ENCODE measurements at regions not wholly inside any gene's neighbourhood (a gene's known extent, or its start where the extent isn't known, plus 50 kb on each side); places are given as distances from the start of the nearest gene placed in this dataset.

DNA sequence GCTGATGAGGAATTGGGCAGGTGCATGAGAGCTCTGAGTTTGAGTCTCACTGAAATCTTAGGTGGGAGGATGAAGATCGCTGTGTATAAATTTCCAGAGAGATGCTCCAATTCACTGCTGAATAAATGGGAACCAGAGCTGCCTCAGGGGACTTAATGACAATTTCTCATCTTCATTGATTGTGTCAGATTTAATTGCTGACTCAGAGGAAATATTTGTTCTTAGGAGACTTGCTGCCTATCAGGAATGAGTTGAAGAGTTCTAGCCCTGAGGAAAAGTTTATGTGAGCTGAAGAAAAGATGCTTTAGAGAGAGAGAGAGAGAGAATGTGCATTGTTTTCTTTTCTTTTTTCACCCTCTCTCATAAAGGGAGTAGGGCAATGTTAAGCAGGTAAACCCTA, 827.5 kb upstream of the WWC1 start:
- 93% methylated on average over 1 of the region's 1 CpG for WGBS
- DNase-seq = no peak
- Histone ChIP-seq H3K4me2 (ENCODE audit: low read length, poor library complexity, severe bottlenecking) (no peak overlapping the region), H3K4me1 (ENCODE audit: control insufficient read depth, insufficient read depth, low read depth, low read length) (no peaks in the 10 kb centered on the region), H2BK12ac (ENCODE audit: low read length in 2 of 2) (no peak overlapping the region), H4K91ac (ENCODE audit: low read length) (no peak overlapping the region), H3K9ac (ENCODE audit: low read length) (no peak overlapping the region), H2BK5ac (ENCODE audit: low read depth, low read length, poor library complexity, severe bottlenecking) (no peak overlapping the region), H4K8ac (ENCODE audit: low read length) (no peak overlapping the region), H3K23ac (ENCODE audit: low read length in 2 of 2) (no peak overlapping the region), H2BK120ac (ENCODE audit: low read depth, low read length) (no peak overlapping the region), H2AK5ac (ENCODE audit: low read length, severe bottlenecking) (no peak overlapping the region), H3K4ac (ENCODE audit: low read depth in 1 of 2, low read length in 2 of 2) (no peak overlapping the region), H2BK15ac (ENCODE audit: low read depth, poor library complexity, severe bottlenecking) (no peak overlapping the region), H3K9me3 (ENCODE audit: control insufficient read depth, low read length) (peaks cover 8% of the 10 kb centered on the region), H2AFZ (ENCODE audit: low read depth, low read length) (no peak overlapping the region), H3K79me1 (replicated peaks; ENCODE audit: low read length, poor library complexity, severe bottlenecking) (no peaks in the 10 kb centered on the region), H3K18ac (ENCODE audit: low read depth in 1 of 2, low read length in 2 of 2) (no peak overlapping the region), H3K27me3 (ENCODE audit: control insufficient read depth in 1 of 2, insufficient read depth in 1 of 2, low read length in 2 of 2) (no peaks in the 10 kb centered on the region), H3K14ac (ENCODE audit: low read length in 2 of 2) (no peak overlapping the region), H3K36me3 (ENCODE audit: control insufficient read depth in 1 of 2, insufficient read depth in 2 of 2, low read depth in 1 of 2, low read length in 2 of 2) (no peaks in the 10 kb centered on the region), H3K4me3 (ENCODE audit: insufficient read depth in 1 of 2, low read depth in 1 of 2, low read length in 2 of 2) (no peak overlapping the region), H3K27ac (ENCODE audit: low read length, poor library complexity, severe bottlenecking) (no peak overlapping the region)

GRCh38 chr5:167466992-167467391, 824.5 kb upstream of the WWC1 start:
- Histone ChIP-seq H4K91ac (ENCODE audit: low read length) (no peak overlapping the region), H3K27me3 (ENCODE audit: control insufficient read depth in 1 of 2, insufficient read depth in 1 of 2, low read length in 2 of 2) (no peaks in the 10 kb centered on the region), H3K4me1 (ENCODE audit: control insufficient read depth, insufficient read depth, low read depth, low read length) (no peaks in the 10 kb centered on the region), H3K23ac (ENCODE audit: low read length in 2 of 2) (no peak overlapping the region), H2BK120ac (ENCODE audit: low read depth, low read length) (no peak overlapping the region), H3K14ac (ENCODE audit: low read length in 2 of 2) (no peak overlapping the region), H3K27ac (ENCODE audit: low read length, poor library complexity, severe bottlenecking) (no peak overlapping the region), H3K9ac (ENCODE audit: low read length) (no peak overlapping the region), H2AFZ (ENCODE audit: low read depth, low read length) (no peak overlapping the region), H3K9me3 (ENCODE audit: control insufficient read depth, low read length) (peaks cover 8% of the 10 kb centered on the region), H3K4me2 (ENCODE audit: low read length, poor library complexity, severe bottlenecking) (no peak overlapping the region), H2BK15ac (ENCODE audit: low read depth, poor library complexity, severe bottlenecking) (no peak overlapping the region), H2AK5ac (ENCODE audit: low read length, severe bottlenecking) (no peak overlapping the region), H2BK12ac (ENCODE audit: low read length in 2 of 2) (no peak overlapping the region), H3K4ac (ENCODE audit: low read depth in 1 of 2, low read length in 2 of 2) (no peak overlapping the region), H2BK5ac (ENCODE audit: low read depth, low read length, poor library complexity, severe bottlenecking) (no peak overlapping the region), H3K4me3 (ENCODE audit: insufficient read depth in 1 of 2, low read depth in 1 of 2, low read length in 2 of 2) (no peak overlapping the region), H4K8ac (ENCODE audit: low read length) (no peak overlapping the region), H3K79me1 (replicated peaks; ENCODE audit: low read length, poor library complexity, severe bottlenecking) (no peaks in the 10 kb centered on the region), H3K18ac (ENCODE audit: low read depth in 1 of 2, low read length in 2 of 2) (no peak overlapping the region), H3K36me3 (ENCODE audit: control insufficient read depth in 1 of 2, insufficient read depth in 2 of 2, low read depth in 1 of 2, low read length in 2 of 2) (no peaks in the 10 kb centered on the region)
- 60% methylated on average over 4 of the region's 5 CpGs for WGBS
- DNase-seq = no peak

- Histone ChIP-seq H3K18ac (ENCODE audit: low read depth in 1 of 2, low read length in 2 of 2) (no peak overlapping the region), H3K23ac (ENCODE audit: low read length in 2 of 2) (no peak overlapping the region), H2AFZ (ENCODE audit: low read depth, low read length) (no peak overlapping the region), H3K79me1 (replicated peaks; ENCODE audit: low read length, poor library complexity, severe bottlenecking) (no peaks in the 10 kb centered on the region), H3K4me2 (ENCODE audit: low read length, poor library complexity, severe bottlenecking) (no peak overlapping the region), H3K4me3 (ENCODE audit: insufficient read depth in 1 of 2, low read depth in 1 of 2, low read length in 2 of 2) (no peak overlapping the region), H2BK15ac (ENCODE audit: low read depth, poor library complexity, severe bottlenecking) (no peak overlapping the region), H2BK120ac (ENCODE audit: low read depth, low read length) (no peak overlapping the region), H3K9me3 (ENCODE audit: control insufficient read depth, low read length) (no peaks in the 10 kb centered on the region), H3K14ac (ENCODE audit: low read length in 2 of 2) (no peak overlapping the region), H3K27ac (ENCODE audit: low read length, poor library complexity, severe bottlenecking) (no peak overlapping the region), H3K4ac (ENCODE audit: low read depth in 1 of 2, low read length in 2 of 2) (no peak overlapping the region), H4K91ac (ENCODE audit: low read length) (no peak overlapping the region), H2BK5ac (ENCODE audit: low read depth, low read length, poor library complexity, severe bottlenecking) (no peak overlapping the region), H4K8ac (ENCODE audit: low read length) (no peak overlapping the region), H3K9ac (ENCODE audit: low read length) (no peak overlapping the region), H3K4me1 (ENCODE audit: control insufficient read depth, insufficient read depth, low read depth, low read length) (no peaks in the 10 kb centered on the region), H2BK12ac (ENCODE audit: low read length in 2 of 2) (no peak overlapping the region), H3K27me3 (ENCODE audit: control insufficient read depth in 1 of 2, insufficient read depth in 1 of 2, low read length in 2 of 2) (no peaks in the 10 kb centered on the region), H2AK5ac (ENCODE audit: low read length, severe bottlenecking) (no peak overlapping the region), H3K36me3 (ENCODE audit: control insufficient read depth in 1 of 2, insufficient read depth in 2 of 2, low read depth in 1 of 2, low read length in 2 of 2) (no peaks in the 10 kb centered on the region)
- DNase-seq = no peak
- WGBS = 100% methylated on average over 2 of the region's 5 CpGs
These were observed 818.8 kb upstream of the WWC1 start for GRCh38 chr5:167472566-167473108.

GRCh38 chr5:167478188-167478587, 813.3 kb upstream of the WWC1 start:
- Histone ChIP-seq H4K8ac (ENCODE audit: low read length) (no peak overlapping the region), H3K18ac (ENCODE audit: low read depth in 1 of 2, low read length in 2 of 2) (no peak overlapping the region), H3K36me3 (ENCODE audit: control insufficient read depth in 1 of 2, insufficient read depth in 2 of 2, low read depth in 1 of 2, low read length in 2 of 2) (no peaks in the 10 kb centered on the region), H2AK5ac (ENCODE audit: low read length, severe bottlenecking) (no peak overlapping the region), H3K9me3 (ENCODE audit: control insufficient read depth, low read length) (no peaks in the 10 kb centered on the region), H3K14ac (ENCODE audit: low read length in 2 of 2) (no peak overlapping the region), H3K4me3 (ENCODE audit: insufficient read depth in 1 of 2, low read depth in 1 of 2, low read length in 2 of 2) (no peak overlapping the region), H3K9ac (ENCODE audit: low read length) (no peak overlapping the region), H4K91ac (ENCODE audit: low read length) (no peak overlapping the region), H3K4me2 (ENCODE audit: low read length, poor library complexity, severe bottlenecking) (no peak overlapping the region), H2BK5ac (ENCODE audit: low read depth, low read length, poor library complexity, severe bottlenecking) (no peak overlapping the region), H2BK120ac (ENCODE audit: low read depth, low read length) (no peak overlapping the region), H3K27ac (ENCODE audit: low read length, poor library complexity, severe bottlenecking) (no peak overlapping the region), H3K23ac (ENCODE audit: low read length in 2 of 2) (no peak overlapping the region), H3K79me1 (replicated peaks; ENCODE audit: low read length, poor library complexity, severe bottlenecking) (no peaks in the 10 kb centered on the region), H2AFZ (ENCODE audit: low read depth, low read length) (no peak overlapping the region), H2BK12ac (ENCODE audit: low read length in 2 of 2) (no peak overlapping the region), H2BK15ac (ENCODE audit: low read depth, poor library complexity, severe bottlenecking) (no peak overlapping the region), H3K4ac (ENCODE audit: low read depth in 1 of 2, low read length in 2 of 2) (no peak overlapping the region), H3K4me1 (ENCODE audit: control insufficient read depth, insufficient read depth, low read depth, low read length) (no peaks in the 10 kb centered on the region), H3K27me3 (ENCODE audit: control insufficient read depth in 1 of 2, insufficient read depth in 1 of 2, low read length in 2 of 2) (no peaks in the 10 kb centered on the region)
- 100% methylated on average over 1 of the region's 2 CpGs for WGBS
- DNase-seq = no peak
